Smooth muscle cell (in vitro differentiated cells): ENCODE measurements at regions not wholly inside any gene's neighbourhood (a gene's known extent, or its start where the extent isn't known, plus 50 kb on each side); places are given as distances from the start of the nearest gene placed in this dataset.

Source experiments
- DNase-seq: peaks from one replicate; lab custom pipeline; 2025; ENCODE audit not compliant: unreplicated experiment; lab: John Stamatoyannopoulos, UW
- H2AFZ ChIP-seq: fragments of 200-600 bp; sonication (generic); 2 replicates; pipeline ENCODE4 v1.6.0; 2016; ENCODE audit warnings: antibody characterized with exemption, low read depth, mild to moderate bottlenecking
- H3F3A ChIP-seq: fragments of 200-600 bp; sonication (generic); 2 replicates; pipeline ENCODE4 v1.6.0; 2017; ENCODE audit warnings: antibody characterized with exemption, low read depth
- H3K27ac ChIP-seq: fragments of 200-600 bp; sonication (generic); 2 replicates; pipeline ENCODE4 v1.5.1; 2016; ENCODE audit warnings: low read depth, mild to moderate bottlenecking
- H3K27me3 ChIP-seq: fragments of 200-600 bp; sonication (generic); 2 replicates; pipeline ENCODE4 v1.6.1; 2016; ENCODE audit warnings: low read depth, mild to moderate bottlenecking
- H3K36me3 ChIP-seq: fragments of 200-600 bp; sonication (generic); 2 replicates; pipeline ENCODE4 v1.5.1; 2016; ENCODE audit warnings: low read depth
- H3K4me1 ChIP-seq: fragments of 200-600 bp; sonication (generic); 2 replicates; pipeline ENCODE4 v1.5.1; 2016; ENCODE audit warnings: low read depth
- H3K4me2 ChIP-seq: fragments of 200-600 bp; sonication (generic); 2 replicates; pipeline ENCODE4 v1.6.0; 2016; ENCODE audit warnings: mild to moderate bottlenecking
- H3K4me3 ChIP-seq: fragments of 200-600 bp; sonication (generic); 2 replicates; pipeline ENCODE4 v1.5.1; 2016; ENCODE audit warnings: mild to moderate bottlenecking
- H3K79me2 ChIP-seq: fragments of 200-600 bp; sonication (generic); 2 replicates; pipeline ENCODE4 v1.6.0; 2016; ENCODE audit warnings: low read depth, mild to moderate bottlenecking
- H3K9ac ChIP-seq: fragments of 200-600 bp; sonication (generic); 2 replicates; pipeline ENCODE4 v1.6.0; 2016; ENCODE audit warnings: low read depth
- H3K9me3 ChIP-seq: fragments of 200-600 bp; sonication (generic); replicated peaks from 2 replicates; pipeline ENCODE4 v1.5.1; 2016; ENCODE audit warnings: low read depth
- H4K20me1 ChIP-seq: fragments of 200-600 bp; sonication (generic); 2 replicates; pipeline ENCODE4 v1.6.0; 2016; ENCODE audit warnings: low read depth
- WGBS: methylation state at CpG from one replicate; pipeline ENCODE4 v1.1.7; 2016; ENCODE audit warnings: low lambda C conversion rate; 5-methylcytosine and 5-hydroxymethylcytosine counted together
- TF ChIP-seq, protein P1 (sequence below): fragments of 200-600 bp; sonication (generic); IDR thresholded peaks from 2 replicates; pipeline ENCODE4 v1.5.1; 2017; ENCODE audit warnings: borderline replicate concordance, mild to moderate bottlenecking, antibody characterized with exemption; ENCODE audit not compliant: insufficient read depth, poor library complexity, severe bottlenecking

GRCh38 chrX:109914114-109914849 lies 88.6 kb upstream of the TMEM164 start:
- 76% methylated on average over 8 of the region's 8 CpGs for WGBS
- Histone ChIP-seq H3K9ac (no peak overlapping the region), H3K9me3 (no peaks in the 10 kb centered on the region)

GRCh38 chrX:109918753-109919152 lies 84.2 kb upstream of the TMEM164 start:
- H3K4me3 ChIP-seq: no peak overlapping the region
- TF ChIP-seq, protein P1, sequence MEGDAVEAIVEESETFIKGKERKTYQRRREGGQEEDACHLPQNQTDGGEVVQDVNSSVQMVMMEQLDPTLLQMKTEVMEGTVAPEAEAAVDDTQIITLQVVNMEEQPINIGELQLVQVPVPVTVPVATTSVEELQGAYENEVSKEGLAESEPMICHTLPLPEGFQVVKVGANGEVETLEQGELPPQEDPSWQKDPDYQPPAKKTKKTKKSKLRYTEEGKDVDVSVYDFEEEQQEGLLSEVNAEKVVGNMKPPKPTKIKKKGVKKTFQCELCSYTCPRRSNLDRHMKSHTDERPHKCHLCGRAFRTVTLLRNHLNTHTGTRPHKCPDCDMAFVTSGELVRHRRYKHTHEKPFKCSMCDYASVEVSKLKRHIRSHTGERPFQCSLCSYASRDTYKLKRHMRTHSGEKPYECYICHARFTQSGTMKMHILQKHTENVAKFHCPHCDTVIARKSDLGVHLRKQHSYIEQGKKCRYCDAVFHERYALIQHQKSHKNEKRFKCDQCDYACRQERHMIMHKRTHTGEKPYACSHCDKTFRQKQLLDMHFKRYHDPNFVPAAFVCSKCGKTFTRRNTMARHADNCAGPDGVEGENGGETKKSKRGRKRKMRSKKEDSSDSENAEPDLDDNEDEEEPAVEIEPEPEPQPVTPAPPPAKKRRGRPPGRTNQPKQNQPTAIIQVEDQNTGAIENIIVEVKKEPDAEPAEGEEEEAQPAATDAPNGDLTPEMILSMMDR: no peak
- no peak overlapping the region for H3K27ac ChIP-seq
- no peak overlapping the region for H3K9ac ChIP-seq
- no peaks in the 10 kb centered on the region for H3K27me3 ChIP-seq
- H3K36me3 ChIP-seq: no peaks in the 10 kb centered on the region
- H3K4me2 ChIP-seq: no peak overlapping the region
- DNase-seq: no peak
- no peaks in the 10 kb centered on the region for H3K4me1 ChIP-seq
- H3F3A ChIP-seq: no peaks in the 10 kb centered on the region
- no peak overlapping the region for H2AFZ ChIP-seq
- H4K20me1 ChIP-seq: no peaks in the 10 kb centered on the region
- H3K9me3 ChIP-seq: no peaks in the 10 kb centered on the region
- 69% methylated on average over 1 of the region's 1 CpG for WGBS
- no peaks in the 10 kb centered on the region for H3K79me2 ChIP-seq

More at GRCh38 chrX:109914114-109914849, 88.6 kb upstream of the TMEM164 start:
- Histone ChIP-seq H2AFZ (no peak overlapping the region), H3K79me2 (no peaks in the 10 kb centered on the region), H3K4me3 (no peak overlapping the region), H3F3A (no peaks in the 10 kb centered on the region), H3K4me2 (no peak overlapping the region), H3K27ac (no peak overlapping the region), H3K36me3 (no peaks in the 10 kb centered on the region), H4K20me1 (no peaks in the 10 kb centered on the region), H3K4me1 (no peaks in the 10 kb centered on the region), H3K27me3 (no peaks in the 10 kb centered on the region)
- no peak for DNase-seq
- TF ChIP-seq, protein P1: no peak

- no peak overlapping the region for H3K27ac ChIP-seq
- no peaks in the 10 kb centered on the region for H3K4me1 ChIP-seq
- no peak overlapping the region for H3K4me2 ChIP-seq
- H4K20me1 ChIP-seq: no peaks in the 10 kb centered on the region
- H3K9ac ChIP-seq: no peak overlapping the region
- H3K27me3 ChIP-seq: no peaks in the 10 kb centered on the region
- H3K36me3 ChIP-seq: no peaks in the 10 kb centered on the region
- H2AFZ ChIP-seq: no peak overlapping the region
- H3K4me3 ChIP-seq: no peak overlapping the region
- TF ChIP-seq, protein P1: no peak
- 59% methylated on average over 4 of the region's 4 CpGs for WGBS
- no peaks in the 10 kb centered on the region for H3F3A ChIP-seq
- DNase-seq: no peak
- H3K9me3 ChIP-seq: no peaks in the 10 kb centered on the region
- H3K79me2 ChIP-seq: no peaks in the 10 kb centered on the region
These were observed 82.6 kb upstream of the TMEM164 start for GRCh38 chrX:109920325-109920724.

GRCh38 chrX:109920868-109921267 lies 82.0 kb upstream of the TMEM164 start:
- Histone ChIP-seq H3K27me3 (no peaks in the 10 kb centered on the region), H4K20me1 (no peaks in the 10 kb centered on the region), H3K4me2 (no peak overlapping the region), H2AFZ (no peak overlapping the region), H3K9ac (no peak overlapping the region), H3K27ac (no peak overlapping the region), H3F3A (no peaks in the 10 kb centered on the region), H3K79me2 (no peaks in the 10 kb centered on the region), H3K9me3 (no peaks in the 10 kb centered on the region), H3K36me3 (no peaks in the 10 kb centered on the region), H3K4me3 (no peak overlapping the region), H3K4me1 (no peaks in the 10 kb centered on the region)
- 76% methylated on average over 2 of the region's 2 CpGs for WGBS
- no peak for DNase-seq
- TF ChIP-seq, protein P1: no peak
